Panc1 (cell line): ENCODE measurements at regions not wholly inside any gene's neighbourhood (a gene's known extent, or its start where the extent isn't known, plus 50 kb on each side); places are given as distances from the start of the nearest gene placed in this dataset.

Source experiments
- ATAC-seq: fragments of 200-7000 bp; cut with Tn5 transposase; 2 replicates; pipeline ENCODE4 v1.9.1; 2020; ENCODE audit warnings: mild to moderate bottlenecking, moderate library complexity
- BruUV-seq: library from RNA; stranded (reverse); fragments of 400-500 nt; replicated peaks from 2 replicates; lab custom pipeline; 2021; lab: Mats Ljungman, UMichigan
- CTCF ChIA-PET: fragments of 300-600 bp; sonication (Branson Sonifier 250); formaldehyde crosslinking; loops from one replicate; lab custom pipeline; 2022; ENCODE audit warnings: antibody characterized with exemption; lab: Charles Lee
- POLR2A ChIA-PET: fragments of 300-600 bp; sonication (Branson Sonifier 250); formaldehyde crosslinking; loops from one replicate; lab custom pipeline; 2022; ENCODE audit warnings: antibody characterized with exemption; lab: Charles Lee
- DNase-seq: peaks from one replicate; pipeline ENCODE4 v3.0.0-alpha.2; 2010; ENCODE audit warnings: low read depth, low spot score
- H3K27ac ChIP-seq: 2 replicates; pipeline ENCODE4 v1.5.1; 2011; ENCODE audit warnings: mild to moderate bottlenecking, low read length, inconsistent platforms
- H3K27me3 ChIP-seq: fragments of 200-500 bp; sonication (Bioruptor generic); 2 replicates; pipeline ENCODE4 v1.6.0; 2014; ENCODE audit warnings: low read length, inconsistent platforms; ENCODE audit not compliant: control insufficient read depth, insufficient read depth
- H3K36me3 ChIP-seq: fragments of 200-500 bp; sonication (Bioruptor generic); 2 replicates; pipeline ENCODE4 v1.5.1; 2014; ENCODE audit warnings: inconsistent platforms, mild to moderate bottlenecking, low read length, moderate library complexity; ENCODE audit not compliant: control insufficient read depth, insufficient read depth
- H3K4me1 ChIP-seq: 2 replicates; pipeline ENCODE4 v1.5.1; 2011; ENCODE audit warnings: inconsistent platforms, mild to moderate bottlenecking, low read length, moderate library complexity; ENCODE audit not compliant: control insufficient read depth, insufficient read depth
- H3K4me3 ChIP-seq, 2 experiments: 2 replicates each; pipeline ENCODE4 v1.5.1; 2011 to 2012; ENCODE audit warnings: low read depth in 2 of 2, low read length in 2 of 2, mild to moderate bottlenecking in 2 of 2, inconsistent platforms in 1 of 2, moderate library complexity in 1 of 2
- H3K9me3 ChIP-seq: fragments of 200-500 bp; sonication (Bioruptor generic); 2 replicates; pipeline ENCODE4 v1.5.1; 2014; ENCODE audit warnings: low read depth, mild to moderate bottlenecking, inconsistent platforms, low read length, moderate library complexity; ENCODE audit not compliant: control insufficient read depth, insufficient read depth
- POLR2AphosphoS5 ChIP-seq: IDR thresholded peaks from 2 replicates; pipeline ENCODE4 v1.6.1; 2012; ENCODE audit warnings: mild to moderate bottlenecking, low read depth, low read length, moderate library complexity
- SIN3A ChIP-seq: IDR thresholded peaks from 2 replicates; pipeline ENCODE4 v1.6.1; 2012; ENCODE audit warnings: low read depth, mild to moderate bottlenecking, low read length, moderate library complexity, borderline replicate concordance; ENCODE audit not compliant: insufficient read depth
- TCF7L2 ChIP-seq: IDR thresholded peaks from 2 replicates; pipeline ENCODE4 v1.6.1; 2011; ENCODE audit warnings: mild to moderate bottlenecking, low read depth, low read length, inconsistent platforms
- in situ Hi-C: cut with HindIII; loops from 2 replicates; pipeline ENCODE4 v1.10.0; 2016; ENCODE audit warnings: low sequenced_read_pairs, low pct_unique_long_range_greater_than_20kb
- intact Hi-C: fragments of 100-400 bp; cut with micrococcal nuclease; formaldehyde crosslinking; loops from one replicate; pipeline ENCODE4 v1.10.0; 2022; ENCODE audit not compliant: unreplicated experiment
- TF ChIP-seq, protein P1 (sequence below), 2 experiments: IDR thresholded peaks; 2 replicates each; pipeline ENCODE4 v1.6.1; 2011 to 2012; ENCODE audit warnings: low read depth in 2 of 2, control low read depth in 1 of 2, low read length in 1 of 2, mild to moderate bottlenecking in 1 of 2, moderate library complexity in 1 of 2; ENCODE audit not compliant: insufficient read depth in 1 of 2
- TF ChIP-seq, protein P2 (sequence below): fragments of 450-650 bp; IDR thresholded peaks from 2 replicates; pipeline ENCODE4 v1.5.1; 2017; ENCODE audit warnings: mild to moderate bottlenecking

DNA sequence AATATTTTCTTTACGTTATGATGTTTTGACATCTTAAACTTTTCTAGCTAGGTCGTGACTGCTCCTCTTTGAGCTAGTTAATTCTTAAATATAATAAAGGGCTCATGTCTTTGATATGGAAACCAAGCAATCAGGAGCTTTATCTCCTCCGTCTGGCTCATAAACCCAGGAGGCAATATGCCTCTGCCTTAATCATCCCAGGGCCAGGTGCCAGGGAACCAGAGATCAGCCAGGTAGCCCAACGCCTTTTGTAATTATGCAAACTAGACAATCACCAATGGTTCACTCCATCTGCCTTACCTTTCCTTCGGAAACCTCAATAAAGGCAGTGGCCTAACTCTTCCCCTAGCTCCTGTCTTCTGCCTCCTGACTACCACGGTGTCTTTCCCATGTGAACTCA lies 213.7 kb downstream of the KCNJ3 start:
- intact Hi-C loops, result no loop called here
- H3K27ac ChIP-seq, result no peak overlapping the region
- no TSS peak for BruUV-seq

DNA sequence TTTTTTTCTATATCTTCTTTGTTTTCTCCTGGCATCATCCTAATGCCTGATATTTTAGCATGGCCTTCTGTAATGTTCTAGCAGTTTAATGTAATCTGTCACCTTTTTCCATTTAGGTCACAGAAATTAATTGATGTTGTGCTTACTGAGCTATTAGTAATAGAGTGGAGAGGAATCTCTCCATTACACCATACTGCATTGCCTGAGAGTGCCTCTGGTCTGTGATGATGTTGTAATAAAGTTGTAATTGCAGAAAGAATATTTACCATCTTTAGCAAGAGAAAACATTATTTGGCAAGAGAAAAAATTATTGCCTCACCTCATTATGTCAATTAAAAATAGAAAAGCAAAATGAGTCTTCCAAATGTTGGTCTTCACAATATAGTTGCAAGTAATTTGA lies 213.2 kb downstream of the KCNJ3 start:
- CTCF ChIA-PET, result no interaction called here
- H3K27me3 ChIP-seq, result no peaks in the 10 kb centered on the region
- intact Hi-C loops, result no loop called here
- ATAC-seq (no peak), DNase-seq (no peak)
- TF ChIP-seq POLR2AphosphoS5 (no peak), TCF7L2 (no peak), SIN3A (no peak)
- TF ChIP-seq, protein P1, sequence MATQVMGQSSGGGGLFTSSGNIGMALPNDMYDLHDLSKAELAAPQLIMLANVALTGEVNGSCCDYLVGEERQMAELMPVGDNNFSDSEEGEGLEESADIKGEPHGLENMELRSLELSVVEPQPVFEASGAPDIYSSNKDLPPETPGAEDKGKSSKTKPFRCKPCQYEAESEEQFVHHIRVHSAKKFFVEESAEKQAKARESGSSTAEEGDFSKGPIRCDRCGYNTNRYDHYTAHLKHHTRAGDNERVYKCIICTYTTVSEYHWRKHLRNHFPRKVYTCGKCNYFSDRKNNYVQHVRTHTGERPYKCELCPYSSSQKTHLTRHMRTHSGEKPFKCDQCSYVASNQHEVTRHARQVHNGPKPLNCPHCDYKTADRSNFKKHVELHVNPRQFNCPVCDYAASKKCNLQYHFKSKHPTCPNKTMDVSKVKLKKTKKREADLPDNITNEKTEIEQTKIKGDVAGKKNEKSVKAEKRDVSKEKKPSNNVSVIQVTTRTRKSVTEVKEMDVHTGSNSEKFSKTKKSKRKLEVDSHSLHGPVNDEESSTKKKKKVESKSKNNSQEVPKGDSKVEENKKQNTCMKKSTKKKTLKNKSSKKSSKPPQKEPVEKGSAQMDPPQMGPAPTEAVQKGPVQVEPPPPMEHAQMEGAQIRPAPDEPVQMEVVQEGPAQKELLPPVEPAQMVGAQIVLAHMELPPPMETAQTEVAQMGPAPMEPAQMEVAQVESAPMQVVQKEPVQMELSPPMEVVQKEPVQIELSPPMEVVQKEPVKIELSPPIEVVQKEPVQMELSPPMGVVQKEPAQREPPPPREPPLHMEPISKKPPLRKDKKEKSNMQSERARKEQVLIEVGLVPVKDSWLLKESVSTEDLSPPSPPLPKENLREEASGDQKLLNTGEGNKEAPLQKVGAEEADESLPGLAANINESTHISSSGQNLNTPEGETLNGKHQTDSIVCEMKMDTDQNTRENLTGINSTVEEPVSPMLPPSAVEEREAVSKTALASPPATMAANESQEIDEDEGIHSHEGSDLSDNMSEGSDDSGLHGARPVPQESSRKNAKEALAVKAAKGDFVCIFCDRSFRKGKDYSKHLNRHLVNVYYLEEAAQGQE (IDR thresholded peaks at IDR 0.05; ENCODE audit: insufficient read depth in 1 of 2, low read depth in 2 of 2, low read length in 1 of 2), result no peak
- TF ChIP-seq, protein P2, sequence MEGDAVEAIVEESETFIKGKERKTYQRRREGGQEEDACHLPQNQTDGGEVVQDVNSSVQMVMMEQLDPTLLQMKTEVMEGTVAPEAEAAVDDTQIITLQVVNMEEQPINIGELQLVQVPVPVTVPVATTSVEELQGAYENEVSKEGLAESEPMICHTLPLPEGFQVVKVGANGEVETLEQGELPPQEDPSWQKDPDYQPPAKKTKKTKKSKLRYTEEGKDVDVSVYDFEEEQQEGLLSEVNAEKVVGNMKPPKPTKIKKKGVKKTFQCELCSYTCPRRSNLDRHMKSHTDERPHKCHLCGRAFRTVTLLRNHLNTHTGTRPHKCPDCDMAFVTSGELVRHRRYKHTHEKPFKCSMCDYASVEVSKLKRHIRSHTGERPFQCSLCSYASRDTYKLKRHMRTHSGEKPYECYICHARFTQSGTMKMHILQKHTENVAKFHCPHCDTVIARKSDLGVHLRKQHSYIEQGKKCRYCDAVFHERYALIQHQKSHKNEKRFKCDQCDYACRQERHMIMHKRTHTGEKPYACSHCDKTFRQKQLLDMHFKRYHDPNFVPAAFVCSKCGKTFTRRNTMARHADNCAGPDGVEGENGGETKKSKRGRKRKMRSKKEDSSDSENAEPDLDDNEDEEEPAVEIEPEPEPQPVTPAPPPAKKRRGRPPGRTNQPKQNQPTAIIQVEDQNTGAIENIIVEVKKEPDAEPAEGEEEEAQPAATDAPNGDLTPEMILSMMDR, result no peak
- H3K36me3 ChIP-seq, result no peaks in the 10 kb centered on the region
- BruUV-seq, result no TSS peak
- H3K27ac ChIP-seq, result no peak overlapping the region
- no peaks in the 10 kb centered on the region for H3K4me1 ChIP-seq
- POLR2A ChIA-PET, result no interaction called here
- no peak overlapping the region for H3K4me3 ChIP-seq
- no peaks in the 10 kb centered on the region for H3K9me3 ChIP-seq
- in situ Hi-C loops, result no loop called here

More for the DNA sequence above, 213.7 kb downstream of the KCNJ3 start:
- H3K9me3 ChIP-seq, result no peaks in the 10 kb centered on the region
- DNase-seq, result no peak
- no peaks in the 10 kb centered on the region for H3K27me3 ChIP-seq
- H3K4me1 ChIP-seq, result no peaks in the 10 kb centered on the region
- no peak overlapping the region for H3K4me3 ChIP-seq
- TF ChIP-seq, protein P2, result no peak
- TF ChIP-seq TCF7L2 (no peak), POLR2AphosphoS5 (no peak), SIN3A (no peak)
- TF ChIP-seq, protein P1 (IDR thresholded peaks at IDR 0.05; ENCODE audit: insufficient read depth in 1 of 2, low read depth in 2 of 2, low read length in 1 of 2), result no peak
- no peak for ATAC-seq
- H3K36me3 ChIP-seq, result no peaks in the 10 kb centered on the region
- CTCF ChIA-PET, result no interaction called here
- in situ Hi-C loops, result no loop called here
- POLR2A ChIA-PET, result no interaction called here
